NCI-H146 treated with DMSO at 0.1 percent for 48 hours (cell line): ENCODE measurements at regions not wholly inside any gene's neighbourhood (a gene's known extent, or its start where the extent isn't known, plus 50 kb on each side); places are given as distances from the start of the nearest gene placed in this dataset.

ENCODE experiments used
- DNase-seq: peaks from one replicate; lab custom pipeline; 2025; ENCODE audit not compliant: unreplicated experiment; lab: John Stamatoyannopoulos, UW

- DNase-seq, result no peak
Observed at GRCh38 chr3:78398401-78398800, 1358.5 kb downstream of the ROBO2 start.

GRCh38 chr3:78402720-78403119 is 1362.8 kb downstream of the ROBO2 start:
- DNase-seq, result no peak

- no peak for DNase-seq
Observed at GRCh38 chr3:78405745-78406144, 1362.1 kb downstream of the ROBO1 start.

- DNase-seq, result no peak
Observed at GRCh38 chr3:78406396-78406795, 1361.4 kb downstream of the ROBO1 start.

GRCh38 chr3:78410077-78410476 is 1357.7 kb downstream of the ROBO1 start:
- DNase-seq, result no peak

- DNase-seq, result no peak
Observed at GRCh38 chr3:78414261-78414660, 1353.5 kb downstream of the ROBO1 start.

GRCh38 chr3:78420611-78421010 is 1347.2 kb downstream of the ROBO1 start:
- DNase-seq, result no peak

- DNase-seq, result no peak
Observed at GRCh38 chr3:78421247-78421966, 1346.4 kb downstream of the ROBO1 start.

GRCh38 chr3:78424656-78425055 is 1343.1 kb downstream of the ROBO1 start:
- DNase-seq, result no peak

- no peak for DNase-seq
Observed at GRCh38 chr3:78426454-78426853, 1341.3 kb downstream of the ROBO1 start.

- DNase-seq, result no peak
Observed at GRCh38 chr3:78427303-78427702, 1340.5 kb downstream of the ROBO1 start.

GRCh38 chr3:78430741-78431140 is 1337.1 kb downstream of the ROBO1 start:
- no peak for DNase-seq

GRCh38 chr3:78434801-78435200 is 1333.0 kb downstream of the ROBO1 start:
- no peak for DNase-seq

GRCh38 chr3:78455166-78455565 is 1312.6 kb downstream of the ROBO1 start:
- DNase-seq, result no peak

- DNase-seq, result no peak
Observed at GRCh38 chr3:78455712-78456433, 1311.9 kb downstream of the ROBO1 start.

GRCh38 chr3:78459796-78460195 is 1308.0 kb downstream of the ROBO1 start:
- DNase-seq, result no peak

- no peak for DNase-seq
Observed at GRCh38 chr3:78462021-78462420, 1305.8 kb downstream of the ROBO1 start.

GRCh38 chr3:78476076-78476475 is 1291.7 kb downstream of the ROBO1 start:
- DNase-seq, result no peak

GRCh38 chr3:78481050-78481449 is 1286.7 kb downstream of the ROBO1 start:
- DNase-seq, result no peak

- DNase-seq, result no peak
Observed at GRCh38 chr3:78483090-78483489, 1284.7 kb downstream of the ROBO1 start.

GRCh38 chr3:78494851-78495250 is 1272.9 kb downstream of the ROBO1 start:
- no peak for DNase-seq

- DNase-seq, result no peak
Observed at GRCh38 chr3:78495301-78495700, 1272.5 kb downstream of the ROBO1 start.

GRCh38 chr3:78496501-78496900 is 1271.3 kb downstream of the ROBO1 start:
- DNase-seq, result peak; percentile 24
